Calu3 (cell line): ENCODE measurements at regions not wholly inside any gene's neighbourhood (a gene's known extent, or its start where the extent isn't known, plus 50 kb on each side); places are given as distances from the start of the nearest gene placed in this dataset.

Experiments used
- BruUV-seq: library from RNA; stranded (reverse); fragments of 400-500 nt; replicated peaks from 2 replicates; lab custom pipeline; 2021; lab: Mats Ljungman, UMichigan
- CTCF ChIA-PET: fragments of 300-600 bp; sonication (Branson Sonifier 250); formaldehyde crosslinking; loops from one replicate; lab custom pipeline; 2022; ENCODE audit warnings: antibody characterized with exemption; lab: Charles Lee
- DNase-seq: peaks from one replicate; pipeline ENCODE4 v3.0.0; 2022
- H3K27ac Mint-ChIP-seq: one replicate; pipeline ENCODE4 v1.8.0; 2022; ENCODE audit warnings: mixed read lengths; ENCODE audit not compliant: unreplicated experiment
- H3K27me3 Mint-ChIP-seq: one replicate; pipeline ENCODE4 v1.8.0; 2022; ENCODE audit warnings: mixed read lengths; ENCODE audit not compliant: unreplicated experiment
- H3K36me3 Mint-ChIP-seq: one replicate; pipeline ENCODE4 v1.8.0; 2022; ENCODE audit warnings: mild to moderate bottlenecking, moderate library complexity, mixed read lengths; ENCODE audit not compliant: insufficient read depth, unreplicated experiment
- H3K4me1 Mint-ChIP-seq: one replicate; pipeline ENCODE4 v1.8.0; 2022; ENCODE audit warnings: mild to moderate bottlenecking, low read depth, mixed read lengths; ENCODE audit not compliant: unreplicated experiment
- H3K4me3 Mint-ChIP-seq: one replicate; pipeline ENCODE4 v1.8.0; 2022; ENCODE audit warnings: mild to moderate bottlenecking, low read depth, moderate library complexity, mixed read lengths; ENCODE audit not compliant: unreplicated experiment
- H3K9me3 Mint-ChIP-seq: one replicate; pipeline ENCODE4 v1.8.0; 2022; ENCODE audit warnings: low read depth, mixed read lengths; ENCODE audit not compliant: unreplicated experiment
- intact Hi-C: fragments of 100-400 bp; cut with micrococcal nuclease; formaldehyde crosslinking; loops from one replicate; pipeline ENCODE4 v1.10.0; 2022; ENCODE audit not compliant: unreplicated experiment
- TF ChIP-seq, protein P1 (sequence below): fragments of 200-600 bp; IDR thresholded peaks from one replicate; pipeline ENCODE4 v1.8.0; 2022; ENCODE audit warnings: antibody characterized with exemption; ENCODE audit not compliant: unreplicated experiment

DNA sequence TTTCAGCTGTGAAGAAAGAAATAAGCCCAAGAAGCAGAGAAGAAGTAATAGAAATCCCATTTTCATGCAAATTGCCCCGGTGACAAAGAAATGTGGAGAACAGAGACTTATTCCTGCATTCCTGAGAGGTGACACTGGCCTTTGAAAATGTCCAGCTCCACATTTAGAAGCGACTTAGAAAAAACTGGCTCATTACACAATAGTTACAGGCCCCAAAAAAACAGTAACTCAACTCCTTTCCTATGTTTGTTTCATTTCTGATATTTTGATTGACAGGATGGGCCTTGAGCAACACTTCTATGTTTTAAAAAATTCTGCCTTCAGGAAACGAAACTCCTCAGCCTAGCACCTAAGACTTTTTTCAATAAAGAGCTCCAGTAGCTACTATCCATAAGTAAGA lies 726.9 kb upstream of the TENM4 start:
- CTCF ChIA-PET = no interaction called here
- no peak overlapping the region for H3K27ac Mint-ChIP-seq
- no peak for DNase-seq
- H3K4me1 Mint-ChIP-seq = no peaks in the 10 kb centered on the region
- H3K27me3 Mint-ChIP-seq = no peaks in the 10 kb centered on the region
- intact Hi-C loops = no loop called here
- H3K9me3 Mint-ChIP-seq = peaks cover 25% of the 10 kb centered on the region
- no peak overlapping the region for H3K4me3 Mint-ChIP-seq
- BruUV-seq = no TSS peak
- TF ChIP-seq, protein P1, sequence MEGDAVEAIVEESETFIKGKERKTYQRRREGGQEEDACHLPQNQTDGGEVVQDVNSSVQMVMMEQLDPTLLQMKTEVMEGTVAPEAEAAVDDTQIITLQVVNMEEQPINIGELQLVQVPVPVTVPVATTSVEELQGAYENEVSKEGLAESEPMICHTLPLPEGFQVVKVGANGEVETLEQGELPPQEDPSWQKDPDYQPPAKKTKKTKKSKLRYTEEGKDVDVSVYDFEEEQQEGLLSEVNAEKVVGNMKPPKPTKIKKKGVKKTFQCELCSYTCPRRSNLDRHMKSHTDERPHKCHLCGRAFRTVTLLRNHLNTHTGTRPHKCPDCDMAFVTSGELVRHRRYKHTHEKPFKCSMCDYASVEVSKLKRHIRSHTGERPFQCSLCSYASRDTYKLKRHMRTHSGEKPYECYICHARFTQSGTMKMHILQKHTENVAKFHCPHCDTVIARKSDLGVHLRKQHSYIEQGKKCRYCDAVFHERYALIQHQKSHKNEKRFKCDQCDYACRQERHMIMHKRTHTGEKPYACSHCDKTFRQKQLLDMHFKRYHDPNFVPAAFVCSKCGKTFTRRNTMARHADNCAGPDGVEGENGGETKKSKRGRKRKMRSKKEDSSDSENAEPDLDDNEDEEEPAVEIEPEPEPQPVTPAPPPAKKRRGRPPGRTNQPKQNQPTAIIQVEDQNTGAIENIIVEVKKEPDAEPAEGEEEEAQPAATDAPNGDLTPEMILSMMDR = no peak
- H3K36me3 Mint-ChIP-seq = no peaks in the 10 kb centered on the region

DNA sequence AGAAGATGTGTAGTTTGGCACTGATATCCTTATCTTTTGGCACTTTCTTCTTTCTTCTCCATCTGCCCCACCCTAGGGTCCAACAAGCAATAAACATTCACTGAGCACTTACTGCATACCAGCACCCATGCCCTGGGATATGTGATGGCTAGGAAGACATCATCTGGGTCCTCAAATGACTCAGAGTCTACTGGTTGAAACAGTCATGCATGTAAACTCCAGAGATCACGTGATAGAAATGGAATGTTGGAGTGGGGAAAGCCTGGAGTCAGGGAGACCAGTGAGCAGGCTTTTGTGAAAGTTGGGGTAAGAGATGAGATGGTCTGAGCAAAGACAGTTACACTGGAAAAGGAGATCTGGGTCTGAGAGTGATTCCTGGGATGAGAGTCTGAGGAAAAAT lies 724.9 kb upstream of the TENM4 start:
- H3K4me1 Mint-ChIP-seq = no peaks in the 10 kb centered on the region
- CTCF ChIA-PET = no interaction called here
- no peaks in the 10 kb centered on the region for H3K27me3 Mint-ChIP-seq
- peaks cover 16% of the 10 kb centered on the region for H3K9me3 Mint-ChIP-seq
- intact Hi-C loops = no loop called here
- BruUV-seq = no TSS peak
- TF ChIP-seq, protein P1 = no peak
- H3K4me3 Mint-ChIP-seq = no peak overlapping the region
- H3K27ac Mint-ChIP-seq = no peak overlapping the region
- no peaks in the 10 kb centered on the region for H3K36me3 Mint-ChIP-seq
- DNase-seq = no peak

DNA sequence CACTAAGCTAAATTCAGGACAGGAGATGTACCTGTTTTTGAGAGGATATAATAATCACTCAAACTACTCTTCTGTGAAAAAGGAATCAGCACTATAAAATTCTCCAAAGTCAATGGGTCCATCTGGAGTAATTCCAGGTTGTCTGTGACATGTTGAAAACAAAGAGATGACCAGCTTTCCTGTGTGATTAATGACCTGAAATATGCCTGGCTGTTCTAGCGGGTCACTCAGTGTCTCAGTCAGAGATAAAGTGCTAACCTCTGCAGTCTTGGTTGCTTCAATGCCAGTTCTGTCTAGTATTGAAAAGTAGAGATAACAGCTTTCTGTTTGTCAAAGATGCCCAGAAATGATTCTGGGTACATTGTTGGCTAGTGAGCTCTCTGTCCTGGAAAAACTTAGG lies 722.6 kb upstream of the TENM4 start:
- Mint-ChIP-seq H3K36me3 (no peaks in the 10 kb centered on the region), H3K27me3 (no peaks in the 10 kb centered on the region), H3K4me3 (no peak overlapping the region), H3K27ac (no peak overlapping the region), H3K4me1 (no peaks in the 10 kb centered on the region), H3K9me3 (peaks cover 6% of the 10 kb centered on the region)
- no peak for DNase-seq
- intact Hi-C loops = no loop called here
- CTCF ChIA-PET = no interaction called here
- BruUV-seq = no TSS peak
- TF ChIP-seq, protein P1 = no peak

DNA sequence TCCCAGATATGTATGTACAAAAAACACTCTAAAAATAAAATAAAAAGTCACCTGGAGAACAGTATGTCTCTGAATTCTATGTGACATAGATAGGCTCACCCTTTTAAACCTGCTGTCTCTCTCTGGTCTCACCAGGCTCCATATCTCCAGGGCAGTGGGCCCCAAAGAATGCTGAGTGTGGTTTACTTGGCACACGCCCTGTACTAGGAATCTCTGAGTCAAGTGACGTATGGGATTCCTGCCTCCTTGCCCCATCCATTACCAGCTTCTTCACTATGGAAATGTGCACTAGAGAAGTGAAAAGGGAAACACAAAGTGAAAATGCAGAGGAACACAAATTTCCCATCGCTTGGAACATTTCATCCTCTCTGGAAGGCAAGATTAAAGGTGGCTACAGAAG lies 722.2 kb upstream of the TENM4 start:
- Mint-ChIP-seq H3K27me3 (no peaks in the 10 kb centered on the region), H3K27ac (no peak overlapping the region), H3K4me3 (no peak overlapping the region), H3K4me1 (no peaks in the 10 kb centered on the region), H3K9me3 (peaks cover 8% of the 10 kb centered on the region), H3K36me3 (no peaks in the 10 kb centered on the region)
- intact Hi-C loops = no loop called here
- DNase-seq = no peak
- no TSS peak for BruUV-seq
- CTCF ChIA-PET = no interaction called here
- TF ChIP-seq, protein P1 = no peak
